Transverse colon (tissue), 4 donors: ENCODE measurements at regions not wholly inside any gene's neighbourhood (a gene's known extent, or its start where the extent isn't known, plus 50 kb on each side); places are given as distances from the start of the nearest gene placed in this dataset.
A peak's percentile ranks its signal among the peaks of the same experiment; 100 is the strongest.

Source experiments
- DNase-seq: peaks from one replicate; pipeline ENCODE4 v3.0.0-alpha.2; 2019
- H3K27ac ChIP-seq, 4 donors: fragments of 200-600 bp; sonication (generic); 2 replicates each; pipeline ENCODE4 v1.5.1; 2016 to 2018; ENCODE audit warnings: inconsistent platforms in 4 of 4
- H3K27me3 ChIP-seq: fragments of 200-600 bp; sonication (generic); 2 replicates; pipeline ENCODE4 v1.5.1; 2017; ENCODE audit warnings: inconsistent platforms
- H3K36me3 ChIP-seq, 4 donors: fragments of 200-600 bp; sonication (generic); 2 replicates each; pipeline ENCODE4 v1.5.1; 2017 to 2019; ENCODE audit warnings: inconsistent platforms in 4 of 4
- H3K4me1 ChIP-seq, 4 donors: fragments of 200-600 bp; sonication (generic); 2 replicates each; pipeline ENCODE4 v1.5.1; 2017 to 2020; ENCODE audit warnings: inconsistent platforms in 4 of 4
- H3K4me3 ChIP-seq, 4 donors: fragments of 200-600 bp; sonication (generic); 1 replicate in 1 of 4; 2 replicates in 3 of 4; pipeline versions ENCODE4 v1.5.1 to v1.6.1; 2017 to 2019; ENCODE audit warnings: inconsistent platforms in 4 of 4
- H3K9me3 ChIP-seq, 2 donors: fragments of 200-600 bp; sonication (generic); 2 replicates each; pipeline ENCODE4 v1.5.1; 2017 to 2019; ENCODE audit warnings: inconsistent platforms in 2 of 2
- EP300 ChIP-seq: sonication (generic); formaldehyde crosslinking; IDR thresholded peaks from one replicate; pipeline ENCODE4 v1.6.1; 2017; ENCODE audit warnings: antibody characterized with exemption, low read depth
- POLR2A ChIP-seq: fragments of 450-650 bp; IDR thresholded peaks from one replicate; pipeline ENCODE4 v1.6.1; 2016; ENCODE audit warnings: antibody characterized with exemption, mild to moderate bottlenecking, moderate library complexity
- POLR2AphosphoS5 ChIP-seq, 3 donors: sonication (generic); formaldehyde crosslinking; IDR thresholded peaks; one replicate each; pipeline ENCODE4 v1.6.1; 2016; ENCODE audit warnings: antibody characterized with exemption in 3 of 3
- WGBS, 2 donors: methylation state at CpG; one replicate each; pipeline ENCODE4 v1.1.5; 2018; ENCODE audit warnings: low coverage in 1 of 2; 5-methylcytosine and 5-hydroxymethylcytosine counted together
- in situ Hi-C, 4 donors: fragments of 200-750 bp; cut with MboI; loops; one replicate each; pipeline versions ENCODE4 v1.15.0 to v1.15.1; 2017; ENCODE audit warnings: low sequenced_read_pairs in 3 of 4, low pct_ligation_motif_present in 1 of 4, low pct_unique_long_range_greater_than_20kb in 1 of 4
- intact Hi-C: fragments of 100-400 bp; cut with DNase I; formaldehyde crosslinking; loops from one replicate; pipeline ENCODE4 v1.15.1; 2023; ENCODE audit warnings: low total_unique reads
- TF ChIP-seq, protein P1 (sequence below), 5 experiments: fragments of 200-600 bp in 3 of 5; fragments of 450-650 bp in 2 of 5; sonication (generic) in 3 of 5; IDR thresholded peaks; 1 replicate in 2 of 5; 2 replicates in 3 of 5; pipeline ENCODE4 v1.5.1; 2016 to 2017; ENCODE audit warnings: antibody characterized with exemption in 5 of 5, inconsistent platforms in 3 of 5, mild to moderate bottlenecking in 2 of 5, moderate library complexity in 1 of 5

DNA sequence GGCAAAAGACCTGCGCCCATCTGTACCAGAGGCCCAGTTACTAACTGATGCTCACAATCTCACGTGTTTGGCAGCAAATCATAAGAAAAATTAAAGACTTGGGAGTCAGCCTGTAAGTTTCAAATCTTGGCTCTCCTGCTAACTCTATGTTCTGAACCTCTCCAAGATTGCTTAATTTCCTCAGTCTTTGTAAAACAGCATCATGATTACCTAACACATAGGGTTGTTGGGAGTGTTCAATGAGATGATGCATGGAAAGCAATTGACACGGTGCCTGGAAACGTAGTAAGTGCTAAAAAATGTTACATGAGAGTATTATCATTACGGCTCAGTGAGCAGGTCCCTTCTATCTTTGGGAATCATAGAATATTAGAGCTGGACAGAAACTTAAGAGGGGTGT lies 497.6 kb upstream of the TCF4 start:
- intact Hi-C loops, result no loop called here
- DNase-seq, result peak; percentile 9
- Histone ChIP-seq H3K9me3 (no peaks in the 10 kb centered on the region), H3K36me3 (no peaks in the 10 kb centered on the region), H3K4me1 (no peaks in the 10 kb centered on the region), H3K27ac (peak overlapping the region in 1 of 4 donors; percentile 40), H3K4me3 (no peak overlapping the region), H3K27me3 (no peaks in the 10 kb centered on the region)
- 60 to 69% methylated on average over 3 to 5 of the region's 5 CpGs for WGBS, 2 donors
- in situ Hi-C loops, result loop anchor here in 1 of 4 donors (25.0 kb wide), 1 partner anchor 477 kb away; no protein-coding TSS in a partner anchor
- TF ChIP-seq EP300 (no peak), POLR2AphosphoS5 (IDR thresholded peaks at IDR 0.05) (peak in 1 of 3 donors; percentile 42)

DNA sequence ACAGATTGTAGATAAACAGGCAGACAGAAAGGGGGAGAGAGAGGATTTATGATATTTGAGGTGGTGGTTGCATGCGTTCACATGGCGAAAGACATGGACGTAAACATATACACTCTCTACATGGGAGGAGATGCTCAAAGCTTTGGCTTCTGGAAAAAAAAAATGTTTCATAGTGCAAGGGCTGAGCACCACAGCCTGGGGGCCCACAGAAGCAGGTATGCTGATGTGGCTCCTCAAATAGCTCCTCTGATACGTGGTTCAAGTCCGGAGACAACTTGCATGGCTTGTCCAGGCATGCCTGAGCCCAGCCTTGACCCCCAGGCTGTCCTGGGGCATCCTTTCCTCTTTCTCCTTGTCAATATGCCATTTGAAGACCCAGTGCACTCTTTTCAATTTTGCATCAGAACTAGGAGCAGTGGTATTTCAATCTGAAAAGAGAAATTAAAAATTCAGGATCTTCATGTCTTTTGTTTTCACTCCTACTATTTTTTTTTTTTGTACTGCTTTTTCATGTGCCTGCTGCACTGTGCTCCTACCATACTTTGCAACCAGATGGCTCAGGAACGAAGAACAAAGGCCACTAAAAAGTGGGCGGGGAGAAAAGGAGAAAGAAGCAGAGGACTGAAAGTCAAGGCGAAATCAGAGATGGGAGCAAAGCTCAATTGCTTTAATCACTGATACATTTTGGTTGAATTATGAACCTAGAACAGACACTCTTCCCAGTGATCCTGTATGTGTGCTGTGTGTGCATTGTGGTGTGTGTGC lies 495.7 kb upstream of the TCF4 start:
- WGBS, 2 donors, result 54 to 66% methylated on average over 6 to 8 of the region's 8 CpGs
- Histone ChIP-seq H3K36me3 (no peaks in the 10 kb centered on the region), H3K4me3 (no peak overlapping the region), H3K9me3 (no peaks in the 10 kb centered on the region), H3K4me1 (no peaks in the 10 kb centered on the region), H3K27me3 (no peaks in the 10 kb centered on the region), H3K27ac (peak overlapping the region in 1 of 4 donors; percentile 11)
- DNase-seq, result no peak
- intact Hi-C loops, result no loop called here
- in situ Hi-C loops, result loop anchor here in 1 of 4 donors (25.0 kb wide), 1 partner anchor 479 kb away; no protein-coding TSS in a partner anchor
- TF ChIP-seq POLR2AphosphoS5 (IDR thresholded peaks at IDR 0.05) (no peak), POLR2A (no peak), EP300 (no peak)
- TF ChIP-seq, protein P1, sequence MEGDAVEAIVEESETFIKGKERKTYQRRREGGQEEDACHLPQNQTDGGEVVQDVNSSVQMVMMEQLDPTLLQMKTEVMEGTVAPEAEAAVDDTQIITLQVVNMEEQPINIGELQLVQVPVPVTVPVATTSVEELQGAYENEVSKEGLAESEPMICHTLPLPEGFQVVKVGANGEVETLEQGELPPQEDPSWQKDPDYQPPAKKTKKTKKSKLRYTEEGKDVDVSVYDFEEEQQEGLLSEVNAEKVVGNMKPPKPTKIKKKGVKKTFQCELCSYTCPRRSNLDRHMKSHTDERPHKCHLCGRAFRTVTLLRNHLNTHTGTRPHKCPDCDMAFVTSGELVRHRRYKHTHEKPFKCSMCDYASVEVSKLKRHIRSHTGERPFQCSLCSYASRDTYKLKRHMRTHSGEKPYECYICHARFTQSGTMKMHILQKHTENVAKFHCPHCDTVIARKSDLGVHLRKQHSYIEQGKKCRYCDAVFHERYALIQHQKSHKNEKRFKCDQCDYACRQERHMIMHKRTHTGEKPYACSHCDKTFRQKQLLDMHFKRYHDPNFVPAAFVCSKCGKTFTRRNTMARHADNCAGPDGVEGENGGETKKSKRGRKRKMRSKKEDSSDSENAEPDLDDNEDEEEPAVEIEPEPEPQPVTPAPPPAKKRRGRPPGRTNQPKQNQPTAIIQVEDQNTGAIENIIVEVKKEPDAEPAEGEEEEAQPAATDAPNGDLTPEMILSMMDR (IDR thresholded peaks at IDR 0.05), result no peak

DNA sequence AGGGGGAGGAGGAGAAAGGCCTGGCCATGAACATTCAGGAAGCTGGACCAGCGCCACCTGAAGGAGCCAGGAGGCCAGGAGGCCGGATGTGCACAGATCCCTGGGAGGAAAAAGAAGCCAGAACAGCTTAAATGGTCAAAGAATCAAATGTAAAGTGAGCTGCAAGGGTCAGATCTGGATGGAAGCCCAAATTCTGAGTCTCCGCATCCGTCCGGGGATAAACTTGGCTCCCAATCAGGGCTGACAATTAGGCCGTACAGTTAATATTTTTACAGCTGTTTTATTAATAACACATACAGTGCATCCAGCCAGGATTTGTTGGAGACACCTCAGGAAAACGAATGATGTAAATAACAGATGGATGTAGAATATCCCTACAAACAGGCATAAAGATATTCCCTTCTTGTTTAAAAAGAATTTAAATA lies 495.1 kb upstream of the TCF4 start:
- Histone ChIP-seq H3K9me3 (no peaks in the 10 kb centered on the region), H3K27me3 (no peaks in the 10 kb centered on the region), H3K27ac (peak overlapping the region in 1 of 4 donors; percentile 11), H3K4me1 (no peaks in the 10 kb centered on the region), H3K4me3 (no peak overlapping the region), H3K36me3 (no peaks in the 10 kb centered on the region)
- in situ Hi-C loops (loop anchor here in 1 of 4 donors (25.0 kb wide), 1 partner anchor 479 kb away; no protein-coding TSS in a partner anchor), intact Hi-C loops (no loop called here)
- no peak for TF ChIP-seq POLR2AphosphoS5 (IDR thresholded peaks at IDR 0.05)
- 25 to 46% methylated on average over 3 to 7 of the region's 7 CpGs for WGBS, 2 donors
- no peak for DNase-seq

DNA sequence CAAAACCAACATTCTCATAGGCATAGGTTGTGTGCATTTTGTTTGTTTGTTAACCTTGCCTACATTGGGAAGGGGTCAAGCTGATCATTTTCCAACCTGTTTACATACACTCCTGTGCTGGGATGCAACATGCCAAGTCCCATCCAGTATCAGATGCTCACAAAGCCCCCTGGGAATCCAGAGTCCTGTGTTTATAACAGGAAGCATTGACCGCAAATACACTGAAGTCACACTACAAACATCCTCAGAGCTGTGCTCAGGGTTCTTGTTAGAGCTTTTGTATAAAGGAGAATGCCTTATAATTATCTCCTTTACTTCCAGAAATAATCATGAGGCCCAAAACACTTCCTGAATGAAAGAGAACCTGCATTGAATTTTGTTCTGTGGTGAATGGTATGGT lies 488.7 kb upstream of the TCF4 start:
- 84% methylated on average over 1 of the region's 1 CpG; no CpG with 5 or more reads in 1 of the 2 donors for WGBS, 2 donors
- intact Hi-C loops, result no loop called here
- Histone ChIP-seq H3K27me3 (no peaks in the 10 kb centered on the region), H3K27ac (no peak overlapping the region), H3K9me3 (no peaks in the 10 kb centered on the region), H3K4me3 (no peak overlapping the region), H3K4me1 (no peaks in the 10 kb centered on the region), H3K36me3 (no peaks in the 10 kb centered on the region)
- DNase-seq, result no peak
- TF ChIP-seq POLR2AphosphoS5 (IDR thresholded peaks at IDR 0.05) (no peak), EP300 (no peak), POLR2A (no peak)
- TF ChIP-seq, protein P1 (IDR thresholded peaks at IDR 0.05), result no peak
- in situ Hi-C loops, result loop anchor here in 1 of 4 donors (25.0 kb wide), 1 partner anchor 486 kb away; no protein-coding TSS in a partner anchor

DNA sequence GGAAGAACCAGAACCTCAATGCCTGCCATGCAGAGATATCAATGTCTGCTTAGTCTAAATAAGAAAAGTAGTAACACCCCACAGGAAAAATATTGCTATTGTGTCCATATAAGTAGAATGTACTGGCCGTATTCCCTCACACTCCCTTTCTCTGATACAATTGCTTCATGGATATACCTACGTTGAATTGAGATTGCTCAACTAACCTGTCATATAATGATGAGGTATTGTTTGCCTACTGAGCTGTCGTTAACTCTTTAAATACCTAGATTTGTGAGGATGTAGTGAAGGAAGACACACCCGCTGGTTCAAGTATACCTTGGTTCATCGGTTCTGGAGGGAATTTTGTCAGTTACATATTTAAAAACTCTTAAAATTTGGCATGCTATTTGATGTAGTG lies 480.7 kb upstream of the TCF4 start:
- Histone ChIP-seq H3K9me3 (no peaks in the 10 kb centered on the region), H3K4me1 (no peaks in the 10 kb centered on the region), H3K27me3 (no peaks in the 10 kb centered on the region), H3K4me3 (no peak overlapping the region), H3K27ac (no peak overlapping the region), H3K36me3 (no peaks in the 10 kb centered on the region)
- DNase-seq, result no peak
- intact Hi-C loops, result no loop called here
- TF ChIP-seq EP300 (no peak), POLR2A (no peak), POLR2AphosphoS5 (IDR thresholded peaks at IDR 0.05) (no peak)
- TF ChIP-seq, protein P1 (IDR thresholded peaks at IDR 0.05), result no peak
- WGBS, 2 donors, result 59 to 85% methylated on average over 5 of the region's 5 CpGs
- in situ Hi-C loops, result no loop called here
